Caco-2 (cell line): ENCODE measurements at regions not wholly inside any gene's neighbourhood (a gene's known extent, or its start where the extent isn't known, plus 50 kb on each side); places are given as distances from the start of the nearest gene placed in this dataset.

Source experiments
- BruUV-seq: library from RNA; stranded (reverse); fragments of 400-500 nt; replicated peaks from 2 replicates; lab custom pipeline; 2021; lab: Mats Ljungman, UMichigan
- CTCF ChIA-PET: fragments of 300-600 bp; sonication (Branson Sonifier 250); formaldehyde crosslinking; loops from one replicate; lab custom pipeline; 2022; ENCODE audit warnings: antibody characterized with exemption; lab: Charles Lee
- POLR2A ChIA-PET: fragments of 300-600 bp; sonication (Branson Sonifier 250); formaldehyde crosslinking; loops from one replicate; lab custom pipeline; 2022; ENCODE audit warnings: antibody characterized with exemption; lab: Charles Lee
- DNase-seq, 2 experiments: peaks; one replicate each; pipeline versions ENCODE4 v3.0.0 to v3.0.0-alpha.2; 2020 to 2022
- H3K27me3 ChIP-seq: replicated peaks from 2 replicates; pipeline ENCODE4 v1.6.0; 2011; ENCODE audit warnings: low read length; ENCODE audit not compliant: control insufficient read depth, insufficient read depth
- H3K36me3 ChIP-seq: 2 replicates; pipeline ENCODE4 v1.5.1; 2011; ENCODE audit warnings: low read length; ENCODE audit not compliant: control insufficient read depth, insufficient read depth
- H3K4me1 ChIP-seq: fragments of 250-450 bp; sonication (Bioruptor Pico); 2 replicates; pipeline ENCODE4 v1.5.1; 2020; ENCODE audit warnings: mild to moderate bottlenecking
- H3K4me3 ChIP-seq: 2 replicates; pipeline ENCODE4 v1.5.1; 2011; ENCODE audit warnings: low read depth, mild to moderate bottlenecking, control low read depth, low read length
- H3K9me3 ChIP-seq: fragments of 250-450 bp; sonication (Bioruptor Pico); 2 replicates; pipeline ENCODE4 v1.5.1; 2020; ENCODE audit warnings: mild to moderate bottlenecking, moderate library complexity
- H3K27ac Mint-ChIP-seq: one replicate; pipeline ENCODE4 v1.8.0; 2022; ENCODE audit warnings: mixed read lengths; ENCODE audit not compliant: unreplicated experiment
- H3K27me3 Mint-ChIP-seq: one replicate; pipeline ENCODE4 v1.8.0; 2022; ENCODE audit warnings: mixed read lengths; ENCODE audit not compliant: insufficient read depth, unreplicated experiment
- H3K36me3 Mint-ChIP-seq: one replicate; pipeline ENCODE4 v1.8.0; 2022; ENCODE audit warnings: mild to moderate bottlenecking, mixed read lengths; ENCODE audit not compliant: insufficient read depth, unreplicated experiment
- H3K4me1 Mint-ChIP-seq: one replicate; pipeline ENCODE4 v1.8.0; 2022; ENCODE audit warnings: low read depth, mixed read lengths; ENCODE audit not compliant: unreplicated experiment
- H3K4me3 Mint-ChIP-seq: one replicate; pipeline ENCODE4 v1.8.0; 2022; ENCODE audit warnings: mild to moderate bottlenecking, moderate library complexity, mixed read lengths; ENCODE audit not compliant: unreplicated experiment
- H3K9me3 Mint-ChIP-seq: one replicate; pipeline ENCODE4 v1.8.0; 2022; ENCODE audit warnings: mixed read lengths; ENCODE audit not compliant: unreplicated experiment
- CTCF ChIP-seq, 2 experiments: fragments of 200-600 bp in 1 of 2; IDR thresholded peaks; 1 replicate in 1 of 2; 2 replicates in 1 of 2; pipeline versions ENCODE4 v1.5.1 to v1.8.0; 2011 to 2022; ENCODE audit warnings: antibody characterized with exemption in 1 of 2, control low read depth in 1 of 2, inconsistent platforms in 1 of 2, low read depth in 1 of 2, low read length in 1 of 2, mild to moderate bottlenecking in 1 of 2, moderate library complexity in 1 of 2; ENCODE audit not compliant: insufficient read depth in 1 of 2, severe bottlenecking in 1 of 2, unreplicated experiment in 1 of 2
- intact Hi-C: fragments of 100-400 bp; cut with micrococcal nuclease; formaldehyde crosslinking; loops from one replicate; pipeline ENCODE4 v1.10.0; 2022; ENCODE audit not compliant: unreplicated experiment

DNA sequence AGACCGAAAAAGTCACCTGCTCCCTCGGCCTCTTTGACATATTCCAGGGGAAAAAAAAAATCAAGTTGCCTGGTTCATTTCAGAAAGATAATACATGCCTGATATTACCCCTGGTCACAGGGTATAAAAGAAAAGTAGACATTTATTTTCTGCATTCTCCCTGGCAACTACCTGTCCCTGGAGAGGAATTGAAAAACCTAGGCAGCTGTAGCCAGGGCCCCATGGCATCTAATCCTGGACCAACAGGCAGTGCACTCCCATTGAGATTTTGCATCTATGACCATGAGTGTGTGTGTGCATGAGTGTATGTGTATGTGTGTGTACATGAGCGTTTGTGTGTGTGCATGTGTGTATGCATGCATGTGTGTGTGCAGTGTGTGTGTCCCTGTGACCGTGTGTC, 338.2 kb upstream of the PFKP start:
- TF ChIP-seq CTCF (IDR thresholded peaks at IDR 0.05; ENCODE audit: insufficient read depth in 1 of 2, low read depth in 1 of 2, low read length in 1 of 2, severe bottlenecking in 1 of 2, unreplicated experiment in 1 of 2) = no peak
- intact Hi-C loops = no loop called here
- no peak overlapping the region for H3K4me3 Mint-ChIP-seq
- H3K27ac Mint-ChIP-seq = no peak overlapping the region
- no TSS peak for BruUV-seq
- ChIA-PET CTCF (no interaction called here), POLR2A (no interaction called here)
- Histone ChIP-seq H3K36me3 (no peaks in the 10 kb centered on the region), H3K4me1 (no peaks in the 10 kb centered on the region), H3K4me3 (no peak overlapping the region), H3K27me3 (no peaks in the 10 kb centered on the region), H3K9me3 (no peaks in the 10 kb centered on the region)
- no peak for DNase-seq
- H3K27me3 Mint-ChIP-seq = peaks cover 24% of the 10 kb centered on the region
- no peaks in the 10 kb centered on the region for H3K4me1 Mint-ChIP-seq
- H3K36me3 Mint-ChIP-seq = no peaks in the 10 kb centered on the region
- H3K9me3 Mint-ChIP-seq = no peaks in the 10 kb centered on the region

DNA sequence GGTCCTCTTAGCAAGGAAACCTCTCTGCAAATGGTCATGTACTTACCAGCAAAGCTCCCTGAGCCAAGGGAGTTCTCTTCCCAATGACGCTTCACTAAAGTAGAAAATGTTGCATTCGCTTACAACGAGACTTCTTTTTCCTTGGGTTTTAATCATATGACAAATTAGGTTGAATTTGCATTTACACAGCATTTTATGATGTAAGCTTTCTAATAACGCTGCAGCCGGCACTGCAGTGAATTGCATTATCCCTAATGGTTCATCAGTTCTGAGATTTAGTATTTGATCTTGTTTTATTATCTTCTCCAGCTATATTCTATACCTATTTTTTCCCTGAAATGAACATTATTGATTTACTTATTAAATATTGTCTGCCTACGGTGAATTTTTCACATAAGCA, 339.3 kb upstream of the PFKP start:
- no peaks in the 10 kb centered on the region for H3K4me1 ChIP-seq
- Mint-ChIP-seq H3K27ac (no peak overlapping the region), H3K4me3 (no peak overlapping the region), H3K36me3 (no peaks in the 10 kb centered on the region), H3K9me3 (no peaks in the 10 kb centered on the region), H3K4me1 (no peaks in the 10 kb centered on the region), H3K27me3 (peaks cover 28% of the 10 kb centered on the region)
- no peaks in the 10 kb centered on the region for H3K36me3 ChIP-seq
- intact Hi-C loops = no loop called here
- BruUV-seq = no TSS peak
- ChIA-PET CTCF (no interaction called here), POLR2A (no interaction called here)
- no peak overlapping the region for H3K4me3 ChIP-seq
- no peaks in the 10 kb centered on the region for H3K9me3 ChIP-seq
- no peak for TF ChIP-seq CTCF (IDR thresholded peaks at IDR 0.05; ENCODE audit: insufficient read depth in 1 of 2, low read depth in 1 of 2, low read length in 1 of 2, severe bottlenecking in 1 of 2, unreplicated experiment in 1 of 2)
- DNase-seq = no peak
- no peaks in the 10 kb centered on the region for H3K27me3 ChIP-seq

DNA sequence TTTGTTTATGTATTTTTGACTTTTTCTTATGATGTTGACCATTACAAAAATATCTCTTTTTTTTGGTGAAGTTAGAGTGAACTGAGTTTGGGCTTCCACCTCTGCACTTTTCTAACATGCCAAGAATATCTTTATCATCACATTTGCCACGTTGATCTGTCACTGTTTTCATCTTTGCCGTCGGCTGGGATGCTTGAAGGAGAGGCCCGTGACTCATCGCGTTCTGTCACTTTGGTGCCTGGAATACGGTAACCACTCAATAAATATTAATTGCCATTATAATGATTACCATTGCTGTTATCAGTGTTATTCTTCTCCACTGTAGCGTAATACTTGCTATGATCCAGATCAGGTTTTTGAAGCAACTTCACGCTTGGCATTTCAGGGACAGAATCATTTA, 350.8 kb upstream of the PFKP start:
- no peaks in the 10 kb centered on the region for H3K36me3 ChIP-seq
- ChIA-PET POLR2A (no interaction called here), CTCF (no interaction called here)
- no peak for TF ChIP-seq CTCF (IDR thresholded peaks at IDR 0.05; ENCODE audit: insufficient read depth in 1 of 2, low read depth in 1 of 2, low read length in 1 of 2, severe bottlenecking in 1 of 2, unreplicated experiment in 1 of 2)
- no peaks in the 10 kb centered on the region for H3K4me1 Mint-ChIP-seq
- no peaks in the 10 kb centered on the region for H3K9me3 Mint-ChIP-seq
- H3K4me3 Mint-ChIP-seq = no peak overlapping the region
- H3K27me3 ChIP-seq = no peaks in the 10 kb centered on the region
- H3K4me3 ChIP-seq = no peak overlapping the region
- H3K9me3 ChIP-seq = no peaks in the 10 kb centered on the region
- no peaks in the 10 kb centered on the region for H3K36me3 Mint-ChIP-seq
- H3K27me3 Mint-ChIP-seq = peaks cover 10% of the 10 kb centered on the region
- intact Hi-C loops = no loop called here
- DNase-seq = no peak
- H3K4me1 ChIP-seq = no peaks in the 10 kb centered on the region
- BruUV-seq = no TSS peak
- H3K27ac Mint-ChIP-seq = no peak overlapping the region
